OCI-LY7 (cell line): ENCODE measurements at regions not wholly inside any gene's neighbourhood (a gene's known extent, or its start where the extent isn't known, plus 50 kb on each side); places are given as distances from the start of the nearest gene placed in this dataset.

Source experiments
- BruUV-seq: library from RNA; stranded (reverse); fragments of 400-500 nt; replicated peaks from 2 replicates; lab custom pipeline; 2021; lab: Mats Ljungman, UMichigan
- CTCF ChIA-PET: fragments of 300-600 bp; sonication (Branson Sonifier 250); formaldehyde crosslinking; loops from one replicate; lab custom pipeline; 2022; ENCODE audit warnings: antibody characterized with exemption; ENCODE audit not compliant: unreplicated experiment; lab: Charles Lee
- POLR2A ChIA-PET: fragments of 300-600 bp; sonication (Branson Sonifier 250); formaldehyde crosslinking; loops from one replicate; lab custom pipeline; 2022; ENCODE audit warnings: antibody characterized with exemption; lab: Charles Lee
- DNase-seq: peaks from one replicate; pipeline ENCODE4 v3.0.0-alpha.2; 2015; ENCODE audit warnings: low spot score
- H2AFZ ChIP-seq: fragments of 200-600 bp; sonication (generic), shearing (Covaris generic); 2 replicates; pipeline ENCODE4 v1.6.1; 2014; ENCODE audit warnings: mild to moderate bottlenecking, antibody characterized with exemption, low read length, moderate library complexity
- H3K27ac ChIP-seq: fragments of 200-600 bp; sonication (generic); 2 replicates; pipeline ENCODE4 v1.5.1; 2014; ENCODE audit warnings: mixed run types, low read depth, mild to moderate bottlenecking, moderate library complexity, low read length, inconsistent platforms; ENCODE audit not compliant: poor library complexity, severe bottlenecking
- H3K36me3 ChIP-seq: fragments of 200-600 bp; sonication (generic); 2 replicates; pipeline ENCODE4 v1.6.1; 2014; ENCODE audit warnings: mild to moderate bottlenecking, antibody characterized with exemption, low read length, moderate library complexity, mixed read lengths; ENCODE audit not compliant: insufficient read depth
- H3K4me1 ChIP-seq: fragments of 200-600 bp; sonication (generic); 2 replicates; pipeline ENCODE4 v1.5.1; 2014; ENCODE audit warnings: mild to moderate bottlenecking, low read length; ENCODE audit not compliant: insufficient read depth, poor library complexity, severe bottlenecking
- H3K4me2 ChIP-seq: fragments of 200-600 bp; sonication (generic); 2 replicates; pipeline ENCODE4 v1.6.1; 2014; ENCODE audit warnings: mild to moderate bottlenecking, low read length
- H3K4me3 ChIP-seq: fragments of 200-600 bp; sonication (generic); 2 replicates; pipeline ENCODE4 v1.5.1; 2014; ENCODE audit warnings: mild to moderate bottlenecking, low read depth, low read length; ENCODE audit not compliant: poor library complexity, severe bottlenecking
- H3K79me2 ChIP-seq: fragments of 200-600 bp; sonication (generic); 2 replicates; pipeline ENCODE4 v1.6.1; 2016; ENCODE audit warnings: low read depth, mild to moderate bottlenecking, low read length, moderate library complexity, mixed read lengths; ENCODE audit not compliant: insufficient read depth
- H3K9me2 ChIP-seq: fragments of 200-600 bp; sonication (generic); 2 replicates; pipeline ENCODE4 v1.6.1; 2016; ENCODE audit warnings: mild to moderate bottlenecking, low read length, mixed read lengths; ENCODE audit not compliant: insufficient read depth
- H3K9me3 ChIP-seq: fragments of 200-600 bp; sonication (generic); 2 replicates; pipeline ENCODE4 v1.6.1; 2014; ENCODE audit warnings: mild to moderate bottlenecking, mixed run types, low read length, mixed read lengths
- H4K20me1 ChIP-seq: fragments of 200-600 bp; sonication (generic); 2 replicates; pipeline ENCODE4 v1.6.1; 2014; ENCODE audit warnings: mild to moderate bottlenecking, antibody characterized with exemption, low read length, moderate library complexity, mixed read lengths; ENCODE audit not compliant: insufficient read depth
- CTCF ChIP-seq: fragments of 200-600 bp; sonication (generic); conservative IDR thresholded peaks from 2 replicates; pipeline ENCODE4 v1.5.1; 2014; ENCODE audit warnings: mild to moderate bottlenecking, antibody characterized with exemption, low read length, moderate library complexity, mixed read lengths
- EZH2phosphoT487 ChIP-seq: fragments of 200-600 bp; sonication (generic); IDR thresholded peaks from 2 replicates; pipeline ENCODE4 v1.6.1; 2018; ENCODE audit warnings: low read depth, borderline replicate concordance, mild to moderate bottlenecking, mixed run types, antibody characterized with exemption, low read length, moderate library complexity, mixed read lengths
- intact Hi-C: fragments of 100-400 bp; cut with micrococcal nuclease; formaldehyde crosslinking; loops from one replicate; pipeline ENCODE4 v1.10.0; 2022; ENCODE audit not compliant: unreplicated experiment

- Histone ChIP-seq H3K4me2 (no peak overlapping the region), H3K36me3 (no peaks in the 10 kb centered on the region), H3K9me3 (no peaks in the 10 kb centered on the region), H4K20me1 (no peaks in the 10 kb centered on the region), H3K27ac (no peak overlapping the region), H3K9me2 (no peaks in the 10 kb centered on the region), H2AFZ (no peak overlapping the region), H3K4me1 (no peaks in the 10 kb centered on the region), H3K79me2 (no peaks in the 10 kb centered on the region), H3K4me3 (no peak overlapping the region)
- POLR2A ChIA-PET: no interaction called here
- intact Hi-C loops: no loop called here
- TF ChIP-seq CTCF: no peak
- TF ChIP-seq EZH2phosphoT487: no peak
- CTCF ChIA-PET: no interaction called here
- DNase-seq: no peak
- no TSS peak for BruUV-seq
Observed at GRCh38 chr14:105938055-105938863, 411.9 kb downstream of the TMEM121 start.

GRCh38 chr14:105938959-105939358 is 412.6 kb downstream of the TMEM121 start:
- POLR2A ChIA-PET: no interaction called here

More at GRCh38 chr14:105938959-105939358, 412.6 kb downstream of the TMEM121 start:
- Histone ChIP-seq H3K4me2 (no peak overlapping the region), H4K20me1 (no peaks in the 10 kb centered on the region), H3K4me1 (no peaks in the 10 kb centered on the region), H2AFZ (no peak overlapping the region), H3K79me2 (no peaks in the 10 kb centered on the region), H3K4me3 (no peak overlapping the region), H3K9me3 (no peaks in the 10 kb centered on the region), H3K9me2 (no peaks in the 10 kb centered on the region), H3K27ac (no peak overlapping the region), H3K36me3 (no peaks in the 10 kb centered on the region)
- BruUV-seq: no TSS peak
- TF ChIP-seq EZH2phosphoT487 (no peak), CTCF (no peak)
- intact Hi-C loops: no loop called here
- no peak for DNase-seq
- CTCF ChIA-PET: no interaction called here
